ENCODE measurements at regions not wholly inside any gene's neighbourhood (a gene's known extent, or its start where the extent isn't known, plus 50 kb on each side); places are given as distances from the start of the nearest gene placed in this dataset.

DNA sequence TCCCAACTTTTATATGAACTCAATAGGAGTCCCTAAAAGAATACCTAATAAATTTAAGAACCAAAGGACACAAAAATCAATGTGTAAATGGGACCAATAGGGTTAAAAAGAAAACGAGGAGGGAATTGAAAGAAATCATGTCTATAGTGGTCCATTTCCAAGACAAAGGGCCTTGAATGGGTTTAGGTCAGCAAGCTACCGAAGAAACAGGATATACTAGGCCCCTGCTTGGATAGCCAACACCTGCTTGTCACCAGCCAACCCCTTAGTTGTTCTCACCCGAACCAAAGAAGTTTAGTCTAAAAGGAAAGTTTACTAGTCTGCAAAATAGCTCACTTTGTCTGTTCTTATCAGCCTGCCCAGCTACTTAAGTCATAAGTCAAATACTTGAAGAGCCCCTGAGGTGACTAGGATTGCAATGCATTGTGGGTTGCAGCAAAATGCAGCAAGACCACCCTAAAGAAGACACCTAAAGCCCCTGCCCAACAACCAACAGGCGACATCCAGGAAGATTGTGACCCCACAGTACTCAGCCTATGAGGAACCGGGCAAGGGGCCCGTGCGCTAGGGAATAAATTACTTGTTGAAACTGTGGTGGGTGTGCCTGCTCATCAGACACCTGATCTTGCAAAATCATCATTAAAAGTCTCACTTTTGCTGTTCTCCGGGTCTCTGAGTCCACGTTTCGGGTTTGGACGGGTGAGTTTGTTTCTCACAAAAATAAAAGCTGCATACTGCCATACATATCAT, 183.9 kb upstream of the PPP1R26 start:
- TF ChIP-seq, protein P1, sequence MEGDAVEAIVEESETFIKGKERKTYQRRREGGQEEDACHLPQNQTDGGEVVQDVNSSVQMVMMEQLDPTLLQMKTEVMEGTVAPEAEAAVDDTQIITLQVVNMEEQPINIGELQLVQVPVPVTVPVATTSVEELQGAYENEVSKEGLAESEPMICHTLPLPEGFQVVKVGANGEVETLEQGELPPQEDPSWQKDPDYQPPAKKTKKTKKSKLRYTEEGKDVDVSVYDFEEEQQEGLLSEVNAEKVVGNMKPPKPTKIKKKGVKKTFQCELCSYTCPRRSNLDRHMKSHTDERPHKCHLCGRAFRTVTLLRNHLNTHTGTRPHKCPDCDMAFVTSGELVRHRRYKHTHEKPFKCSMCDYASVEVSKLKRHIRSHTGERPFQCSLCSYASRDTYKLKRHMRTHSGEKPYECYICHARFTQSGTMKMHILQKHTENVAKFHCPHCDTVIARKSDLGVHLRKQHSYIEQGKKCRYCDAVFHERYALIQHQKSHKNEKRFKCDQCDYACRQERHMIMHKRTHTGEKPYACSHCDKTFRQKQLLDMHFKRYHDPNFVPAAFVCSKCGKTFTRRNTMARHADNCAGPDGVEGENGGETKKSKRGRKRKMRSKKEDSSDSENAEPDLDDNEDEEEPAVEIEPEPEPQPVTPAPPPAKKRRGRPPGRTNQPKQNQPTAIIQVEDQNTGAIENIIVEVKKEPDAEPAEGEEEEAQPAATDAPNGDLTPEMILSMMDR (IDR thresholded peaks at IDR 0.05; ENCODE audit: borderline replicate concordance, insufficient read depth, low read depth, low read length) = no peak
- H3K4me3 ChIP-seq (ENCODE audit: low read depth, low read length) = no peak overlapping the region

DNA sequence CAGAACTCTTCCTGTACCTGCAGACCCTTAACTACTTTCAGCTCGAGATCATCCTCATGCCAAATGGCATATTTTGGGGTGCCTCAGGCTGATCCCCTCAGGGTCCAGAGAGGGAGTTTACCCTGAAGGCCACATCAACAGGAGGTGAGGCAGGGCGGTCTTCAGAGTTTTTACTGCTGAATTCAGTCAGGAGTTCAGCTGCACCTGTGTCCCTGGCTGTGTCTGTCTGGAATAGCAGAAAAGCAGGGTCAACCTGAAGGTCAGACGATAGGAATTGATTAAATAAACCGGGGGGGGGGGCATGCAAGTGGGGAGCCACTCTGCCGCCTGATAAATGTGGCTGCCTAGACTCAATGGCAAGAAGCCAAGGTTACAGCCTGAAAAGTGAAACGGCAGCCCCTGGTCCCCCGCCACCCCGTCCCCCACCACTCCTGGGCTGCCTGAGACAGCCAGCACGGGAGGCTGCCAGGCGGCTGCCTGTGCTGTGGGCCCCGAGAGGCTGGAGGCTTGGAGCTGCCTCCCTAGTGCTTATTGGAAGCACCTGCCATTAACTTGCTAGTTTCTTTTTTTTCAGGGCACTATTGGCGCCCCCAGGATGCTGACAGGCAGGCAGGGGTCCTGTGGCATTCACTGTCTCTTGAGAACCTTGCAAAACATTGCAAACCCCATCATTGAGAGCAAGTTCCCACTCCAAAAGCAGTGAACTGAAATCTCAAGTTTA, 182.7 kb upstream of the PPP1R26 start:
- H3K4me3 ChIP-seq (ENCODE audit: low read depth, low read length) = no peak overlapping the region
- TF ChIP-seq, protein P1 (IDR thresholded peaks at IDR 0.05; ENCODE audit: borderline replicate concordance, insufficient read depth, low read depth, low read length) = no peak

DNA sequence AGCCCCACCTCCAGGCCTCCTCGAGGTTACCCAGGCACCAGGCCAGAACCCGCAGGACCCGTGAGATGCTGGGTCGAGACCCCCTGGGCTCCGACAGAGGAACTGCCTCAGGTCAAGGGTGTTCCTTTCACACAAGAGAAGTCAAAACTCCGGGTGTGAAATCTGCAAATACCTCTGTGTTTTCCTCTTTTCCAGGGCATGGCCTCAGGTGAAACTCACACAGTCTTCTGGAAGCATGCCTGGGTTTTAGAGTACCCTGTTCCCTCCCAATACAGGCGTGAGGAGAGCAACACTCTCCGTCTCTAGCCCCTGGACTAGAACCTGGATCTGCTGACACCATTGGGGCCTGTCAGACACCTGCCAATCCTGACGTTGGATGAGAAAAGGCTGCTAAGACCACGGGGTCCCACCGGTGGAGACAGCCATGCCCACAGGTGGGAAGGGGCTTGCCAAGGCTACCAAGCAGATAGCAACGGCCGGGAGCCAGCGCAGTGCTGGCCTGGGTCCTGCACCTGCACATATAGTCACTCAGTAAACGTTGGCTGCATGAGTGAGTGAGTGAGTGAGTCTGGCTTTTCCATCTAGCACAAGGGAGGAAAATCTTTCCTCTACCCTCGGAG, 182.0 kb upstream of the PPP1R26 start:
- TF ChIP-seq, protein P1 (IDR thresholded peaks at IDR 0.05; ENCODE audit: borderline replicate concordance, insufficient read depth, low read depth, low read length) = no peak
- no peak overlapping the region for H3K4me3 ChIP-seq (ENCODE audit: low read depth, low read length)

DNA sequence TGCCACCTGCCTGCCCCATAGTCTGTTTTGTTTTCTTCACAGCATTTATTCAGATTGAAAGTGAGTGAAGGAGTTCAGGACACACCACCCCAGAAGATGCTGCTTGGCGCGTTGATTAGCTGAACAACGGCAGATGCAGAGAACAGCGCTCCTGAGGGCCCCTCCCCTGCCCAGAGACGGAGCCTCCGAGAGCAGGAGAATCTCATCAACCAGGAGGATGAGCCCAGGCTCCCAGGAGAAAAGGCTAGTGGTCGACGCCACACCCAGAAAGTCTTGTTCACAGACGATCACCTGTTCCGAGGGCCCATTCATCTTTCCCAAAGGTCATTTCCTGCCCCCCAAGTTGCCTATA, 180.4 kb upstream of the PPP1R26 start:
- TF ChIP-seq, protein P1 (IDR thresholded peaks at IDR 0.05; ENCODE audit: borderline replicate concordance, insufficient read depth, low read depth, low read length) = no peak

DNA sequence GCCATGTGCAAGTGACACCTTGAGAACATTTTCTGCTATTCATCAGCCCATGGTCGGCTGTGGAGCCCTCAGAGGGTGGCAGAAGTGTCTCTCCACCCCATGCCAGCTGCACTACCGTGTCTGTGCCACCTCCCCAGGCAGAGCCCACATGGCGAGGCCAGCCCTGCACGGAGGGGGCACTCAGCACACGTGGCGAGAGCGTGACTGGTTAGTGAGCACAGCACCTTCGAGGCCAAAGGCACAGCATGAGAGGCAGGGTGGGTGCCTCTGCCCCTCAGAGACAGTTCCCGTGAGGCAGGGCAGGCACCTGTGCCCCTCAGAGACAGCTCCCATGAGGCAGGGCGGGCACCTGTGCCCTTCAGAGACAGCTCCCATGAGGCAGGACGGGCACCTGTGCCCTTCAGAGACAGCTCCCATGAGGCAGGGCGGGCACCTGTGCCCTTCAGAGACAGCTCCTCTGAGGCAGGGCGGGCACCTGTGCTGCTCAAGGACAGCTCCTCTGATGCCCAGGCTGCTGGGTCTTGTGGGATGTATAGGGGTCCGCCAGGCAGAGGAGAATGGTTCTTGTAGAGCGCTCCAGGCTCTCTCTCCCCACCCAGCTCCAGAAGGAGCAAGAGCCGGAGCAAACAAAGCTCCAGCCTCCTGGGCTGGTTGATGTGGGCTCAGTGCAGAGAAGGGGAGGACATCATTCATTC, 179.8 kb upstream of the PPP1R26 start:
- TF ChIP-seq, protein P1 (IDR thresholded peaks at IDR 0.05; ENCODE audit: borderline replicate concordance, insufficient read depth, low read depth, low read length) = no peak

More for the DNA sequence above, 180.4 kb upstream of the PPP1R26 start:
- no peak overlapping the region for H3K4me3 ChIP-seq (ENCODE audit: low read depth, low read length)

DNA sequence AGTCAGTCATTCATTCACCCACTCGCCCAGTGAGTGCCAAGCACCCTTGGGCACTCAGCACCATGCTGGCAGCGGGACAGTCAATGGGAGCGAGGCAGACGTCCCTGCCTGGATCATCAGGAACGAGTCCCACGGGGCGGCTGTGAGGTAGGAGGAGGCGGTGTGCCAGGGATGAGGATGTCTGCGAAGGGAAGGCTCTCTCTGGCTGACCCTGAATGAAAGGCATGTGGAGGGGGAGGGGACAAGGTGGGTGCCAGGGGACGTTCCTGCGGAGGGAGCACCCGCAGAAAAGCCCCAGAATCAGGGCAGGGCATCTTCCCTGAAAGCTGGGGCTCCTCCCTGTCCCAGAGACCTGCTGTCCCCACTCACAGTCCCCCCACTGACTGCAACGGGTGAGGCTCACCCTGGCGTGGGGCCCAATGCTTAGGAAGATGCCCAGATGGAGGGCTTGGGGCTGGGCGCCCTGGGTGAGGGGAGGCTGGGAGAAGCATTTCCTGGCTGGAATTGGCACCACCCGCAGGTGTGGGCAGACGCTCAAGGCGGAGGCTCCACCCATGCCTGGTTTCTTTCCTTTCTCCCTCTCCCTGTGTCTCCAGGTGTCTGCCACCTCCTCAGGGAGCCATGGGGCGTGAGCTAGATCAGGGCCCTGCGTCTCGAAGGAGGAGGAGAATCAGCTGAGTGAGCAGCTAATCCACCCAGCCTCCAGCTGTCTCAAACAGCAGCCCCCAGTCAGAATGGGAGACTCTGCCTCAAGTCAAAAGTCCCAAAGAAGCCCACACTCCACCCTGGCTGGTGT, 179.0 kb upstream of the PPP1R26 start:
- no peak overlapping the region for H3K4me3 ChIP-seq (ENCODE audit: low read depth, low read length)
- TF ChIP-seq, protein P1 (IDR thresholded peaks at IDR 0.05; ENCODE audit: borderline replicate concordance, insufficient read depth, low read depth, low read length) = no peak

More for the DNA sequence above, 179.8 kb upstream of the PPP1R26 start:
- no peak overlapping the region for H3K4me3 ChIP-seq (ENCODE audit: low read depth, low read length)

Data from GM12875 (cell line).